Spleen (tissue), 7 donors: ENCODE measurements at regions not wholly inside any gene's neighbourhood (a gene's known extent, or its start where the extent isn't known, plus 50 kb on each side); places are given as distances from the start of the nearest gene placed in this dataset.

Experiments
- CTCF ChIP-seq, 11 experiments: fragments of 200-600 bp in 7 of 11; fragments of 450-650 bp in 4 of 11; sonication (generic) in 4 of 11; IDR thresholded peaks in 8 of 11; conservative IDR thresholded peaks in 3 of 11; 1 replicate in 7 of 11; 2 replicates in 4 of 11; pipeline versions ENCODE4 v1.4.0 to v1.8.0; 2016 to 2021; ENCODE audit warnings: antibody characterized with exemption in 11 of 11, inconsistent platforms in 4 of 11, mild to moderate bottlenecking in 1 of 11
- POLR2A ChIP-seq, 3 donors: fragments of 450-650 bp; IDR thresholded peaks; one replicate each; pipeline ENCODE4 v1.5.1; 2017; ENCODE audit warnings: antibody characterized with exemption in 3 of 3, mild to moderate bottlenecking in 1 of 3
- POLR2AphosphoS5 ChIP-seq, 3 donors: sonication (generic); formaldehyde crosslinking; IDR thresholded peaks; one replicate each; pipeline ENCODE4 v1.5.1; 2017; ENCODE audit warnings: antibody characterized with exemption in 3 of 3
- donor health status: DM: no; HTN: no; CAD: no; lungs with moderate emphysema.
- donor health status: DM: no; HTN: no; CAD: no.
- donor health status: DM: no; HTN: no; CAD: no.

- TF ChIP-seq POLR2A (IDR thresholded peaks at IDR 0.05) = no peak
- no peak for TF ChIP-seq CTCF (IDR thresholded peaks at IDR 0.05 in 8 of 11, conservative IDR thresholded peaks at IDR 0.05 in 3 of 11)
- TF ChIP-seq POLR2AphosphoS5 (IDR thresholded peaks at IDR 0.05) = no peak
Measured at GRCh38 chr18:24734058-24734457, 273.6 kb downstream of the HRH4 start.
